Lower leg skin (tissue), 3 donors: ENCODE measurements at regions not wholly inside any gene's neighbourhood (a gene's known extent, or its start where the extent isn't known, plus 50 kb on each side); places are given as distances from the start of the nearest gene placed in this dataset.

Source experiments
- CTCF ChIP-seq, 3 donors: fragments of 450-650 bp; IDR thresholded peaks; one replicate each; pipeline ENCODE4 v1.5.1; 2016; ENCODE audit warnings: antibody characterized with exemption in 3 of 3, mild to moderate bottlenecking in 3 of 3, moderate library complexity in 2 of 3
- POLR2A ChIP-seq, 2 donors: fragments of 450-650 bp; IDR thresholded peaks; one replicate each; pipeline ENCODE4 v1.6.1; 2016 to 2017; ENCODE audit warnings: antibody characterized with exemption in 2 of 2, mild to moderate bottlenecking in 1 of 2, moderate library complexity in 1 of 2

GRCh38 chr2:145416640-145417039, 896.7 kb upstream of the ZEB2 start:
- TF ChIP-seq CTCF (IDR thresholded peaks at IDR 0.05) (no peak), POLR2A (IDR thresholded peaks at IDR 0.05) (no peak)
